ENCODE measurements at regions not wholly inside any gene's neighbourhood (a gene's known extent, or its start where the extent isn't known, plus 50 kb on each side); places are given as distances from the start of the nearest gene placed in this dataset.
A peak's percentile ranks its signal among the peaks of the same experiment; 100 is the strongest.

- no peak for DNase-seq
- no peaks in the 10 kb centered on the region for H3K36me3 ChIP-seq (replicated peaks; ENCODE audit: control insufficient read depth, insufficient read depth, low read length)
- no peaks in the 10 kb centered on the region for H3K27me3 ChIP-seq (ENCODE audit: control insufficient read depth, insufficient read depth, low read length)
Observed at GRCh38 chr6:155936127-155936526, 480.5 kb upstream of the NOX3 start.

DNA sequence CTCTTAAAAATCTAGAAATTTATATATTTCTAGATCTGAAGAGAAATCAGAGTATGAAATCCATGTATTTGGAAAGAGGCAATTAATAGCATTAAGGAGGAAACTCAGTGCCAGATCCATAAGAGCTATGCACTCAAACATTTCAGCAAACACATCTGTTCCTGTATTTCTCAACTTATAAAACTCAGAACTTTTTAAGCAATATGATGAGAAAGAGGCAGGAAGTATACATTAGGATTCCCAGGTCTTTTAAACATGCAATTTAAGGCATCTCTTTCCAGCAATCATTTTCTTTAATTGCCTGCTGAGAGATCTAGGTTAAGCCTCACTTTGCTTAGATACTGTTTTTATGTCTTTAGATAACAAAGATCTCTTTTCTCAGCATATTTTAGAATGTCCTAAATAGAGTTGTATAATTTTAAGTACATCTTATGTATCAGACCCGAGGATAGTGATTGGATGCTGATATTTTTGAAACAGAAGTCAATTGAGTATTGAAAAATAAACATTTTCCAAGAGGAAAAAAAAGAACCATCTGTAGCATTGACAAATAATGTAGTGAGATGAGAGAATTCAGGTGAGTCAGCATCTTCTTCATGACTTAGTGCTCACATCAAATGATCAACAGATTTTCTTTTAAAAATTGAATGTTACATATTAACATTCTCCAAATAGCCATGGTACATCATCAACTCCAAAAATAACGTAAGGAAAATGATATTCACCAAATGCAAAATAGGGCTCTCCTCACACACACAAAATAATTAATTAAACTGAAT lies 461.4 kb upstream of the NOX3 start:
- H3K27me3 ChIP-seq (ENCODE audit: control insufficient read depth, insufficient read depth, low read length) = no peaks in the 10 kb centered on the region
- no peak overlapping the region for H3K4me3 ChIP-seq (ENCODE audit: insufficient read depth, low read depth, low read length)
- H3K36me3 ChIP-seq (replicated peaks; ENCODE audit: control insufficient read depth, insufficient read depth, low read length) = no peaks in the 10 kb centered on the region
- DNase-seq = no peak

More at GRCh38 chr6:155936127-155936526, 480.5 kb upstream of the NOX3 start:
- no peak overlapping the region for H3K4me3 ChIP-seq (ENCODE audit: insufficient read depth, low read depth, low read length)

GRCh38 chr6:155915651-155916050 lies 460.0 kb upstream of the NOX3 start:
- no peaks in the 10 kb centered on the region for H3K27me3 ChIP-seq (ENCODE audit: control insufficient read depth, insufficient read depth, low read length)
- no peak overlapping the region for H3K4me3 ChIP-seq (ENCODE audit: insufficient read depth, low read depth, low read length)
- DNase-seq = no peak
- H3K36me3 ChIP-seq (replicated peaks; ENCODE audit: control insufficient read depth, insufficient read depth, low read length) = no peaks in the 10 kb centered on the region

DNA sequence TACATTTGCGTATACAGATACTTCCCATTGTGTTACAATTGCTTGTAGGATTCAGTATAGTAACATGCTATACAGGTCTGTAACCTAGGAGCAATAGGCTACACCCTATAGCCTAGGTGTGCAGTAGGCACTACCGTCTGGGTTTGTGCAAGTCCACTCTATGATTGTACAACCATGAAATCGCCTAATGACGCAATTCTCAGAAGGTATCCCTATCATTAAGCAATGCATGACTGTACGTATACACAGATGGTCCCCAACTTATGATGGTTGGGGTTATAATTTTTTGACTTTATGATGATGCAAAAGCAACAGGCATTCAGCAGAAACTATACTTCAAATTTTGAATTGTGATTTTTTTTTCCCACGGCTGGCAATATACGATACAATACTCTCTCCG lies 458.2 kb upstream of the NOX3 start:
- DNase-seq = no peak
- Histone ChIP-seq H3K4me3 (ENCODE audit: insufficient read depth, low read depth, low read length) (no peak overlapping the region), H3K27me3 (ENCODE audit: control insufficient read depth, insufficient read depth, low read length) (no peaks in the 10 kb centered on the region), H3K36me3 (replicated peaks; ENCODE audit: control insufficient read depth, insufficient read depth, low read length) (no peaks in the 10 kb centered on the region)

DNA sequence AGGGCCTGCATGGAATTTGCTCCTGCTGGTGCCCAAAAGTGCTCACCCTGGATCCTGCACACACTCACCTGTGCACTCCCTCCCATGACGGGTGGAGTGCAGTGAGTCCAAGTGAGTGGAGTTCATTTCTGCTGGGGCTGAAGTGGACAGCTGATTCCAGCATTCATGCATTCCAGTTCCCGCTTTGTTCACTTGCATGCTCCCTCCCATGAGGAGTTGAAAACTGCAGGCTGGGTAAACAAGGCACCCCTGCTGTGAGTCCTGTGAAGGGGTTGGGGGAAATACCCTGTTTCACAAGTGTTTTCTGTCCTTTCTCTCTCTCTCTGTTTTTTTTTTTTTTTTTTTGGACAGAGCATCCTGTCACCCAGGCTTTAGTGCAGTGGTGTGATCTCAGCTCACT lies 454.1 kb upstream of the NOX3 start:
- no peaks in the 10 kb centered on the region for H3K27me3 ChIP-seq (ENCODE audit: control insufficient read depth, insufficient read depth, low read length)
- no peaks in the 10 kb centered on the region for H3K36me3 ChIP-seq (replicated peaks; ENCODE audit: control insufficient read depth, insufficient read depth, low read length)
- no peak for DNase-seq
- H3K4me3 ChIP-seq (ENCODE audit: insufficient read depth, low read depth, low read length) = no peak overlapping the region

- Histone ChIP-seq H3K36me3 (replicated peaks; ENCODE audit: control insufficient read depth, insufficient read depth, low read length) (no peaks in the 10 kb centered on the region), H3K4me3 (ENCODE audit: insufficient read depth, low read depth, low read length) (no peak overlapping the region), H3K27me3 (ENCODE audit: control insufficient read depth, insufficient read depth, low read length) (no peaks in the 10 kb centered on the region)
- no peak for DNase-seq
Observed at GRCh38 chr6:155895641-155896040, 440.0 kb upstream of the NOX3 start.

GRCh38 chr6:155894758-155895157 lies 439.1 kb upstream of the NOX3 start:
- Histone ChIP-seq H3K27me3 (ENCODE audit: control insufficient read depth, insufficient read depth, low read length) (no peaks in the 10 kb centered on the region), H3K4me3 (ENCODE audit: insufficient read depth, low read depth, low read length) (no peak overlapping the region), H3K36me3 (replicated peaks; ENCODE audit: control insufficient read depth, insufficient read depth, low read length) (no peaks in the 10 kb centered on the region)
- DNase-seq = peak; percentile 12

- Histone ChIP-seq H3K27me3 (ENCODE audit: control insufficient read depth, insufficient read depth, low read length) (no peaks in the 10 kb centered on the region), H3K36me3 (replicated peaks; ENCODE audit: control insufficient read depth, insufficient read depth, low read length) (no peaks in the 10 kb centered on the region), H3K4me3 (ENCODE audit: insufficient read depth, low read depth, low read length) (no peak overlapping the region)
- no peak for DNase-seq
Observed at GRCh38 chr6:155894262-155894661, 438.6 kb upstream of the NOX3 start.

- no peaks in the 10 kb centered on the region for H3K36me3 ChIP-seq (replicated peaks; ENCODE audit: control insufficient read depth, insufficient read depth, low read length)
- H3K4me3 ChIP-seq (ENCODE audit: insufficient read depth, low read depth, low read length) = no peak overlapping the region
- no peak for DNase-seq
- no peaks in the 10 kb centered on the region for H3K27me3 ChIP-seq (ENCODE audit: control insufficient read depth, insufficient read depth, low read length)
Observed at GRCh38 chr6:155890409-155890808, 434.8 kb upstream of the NOX3 start.

GRCh38 chr6:155889410-155889809 lies 433.8 kb upstream of the NOX3 start:
- no peak for DNase-seq

GRCh38 chr6:155887421-155887820 lies 431.8 kb upstream of the NOX3 start:
- no peak overlapping the region for H3K4me3 ChIP-seq (ENCODE audit: insufficient read depth, low read depth, low read length)
- H3K36me3 ChIP-seq (replicated peaks; ENCODE audit: control insufficient read depth, insufficient read depth, low read length) = no peaks in the 10 kb centered on the region
- DNase-seq = peak; percentile 19
- no peaks in the 10 kb centered on the region for H3K27me3 ChIP-seq (ENCODE audit: control insufficient read depth, insufficient read depth, low read length)

More at GRCh38 chr6:155889410-155889809, 433.8 kb upstream of the NOX3 start:
- H3K27me3 ChIP-seq (ENCODE audit: control insufficient read depth, insufficient read depth, low read length) = no peaks in the 10 kb centered on the region
- H3K36me3 ChIP-seq (replicated peaks; ENCODE audit: control insufficient read depth, insufficient read depth, low read length) = no peaks in the 10 kb centered on the region
- H3K4me3 ChIP-seq (ENCODE audit: insufficient read depth, low read depth, low read length) = no peak overlapping the region

GRCh38 chr6:155883741-155884140 lies 428.1 kb upstream of the NOX3 start:
- no peaks in the 10 kb centered on the region for H3K27me3 ChIP-seq (ENCODE audit: control insufficient read depth, insufficient read depth, low read length)
- no peaks in the 10 kb centered on the region for H3K36me3 ChIP-seq (replicated peaks; ENCODE audit: control insufficient read depth, insufficient read depth, low read length)
- no peak for DNase-seq
- no peak overlapping the region for H3K4me3 ChIP-seq (ENCODE audit: insufficient read depth, low read depth, low read length)

GRCh38 chr6:155883334-155883731 lies 427.7 kb upstream of the NOX3 start:
- Histone ChIP-seq H3K36me3 (replicated peaks; ENCODE audit: control insufficient read depth, insufficient read depth, low read length) (no peaks in the 10 kb centered on the region), H3K4me3 (ENCODE audit: insufficient read depth, low read depth, low read length) (no peak overlapping the region), H3K27me3 (ENCODE audit: control insufficient read depth, insufficient read depth, low read length) (no peaks in the 10 kb centered on the region)
- DNase-seq = no peak

DNA sequence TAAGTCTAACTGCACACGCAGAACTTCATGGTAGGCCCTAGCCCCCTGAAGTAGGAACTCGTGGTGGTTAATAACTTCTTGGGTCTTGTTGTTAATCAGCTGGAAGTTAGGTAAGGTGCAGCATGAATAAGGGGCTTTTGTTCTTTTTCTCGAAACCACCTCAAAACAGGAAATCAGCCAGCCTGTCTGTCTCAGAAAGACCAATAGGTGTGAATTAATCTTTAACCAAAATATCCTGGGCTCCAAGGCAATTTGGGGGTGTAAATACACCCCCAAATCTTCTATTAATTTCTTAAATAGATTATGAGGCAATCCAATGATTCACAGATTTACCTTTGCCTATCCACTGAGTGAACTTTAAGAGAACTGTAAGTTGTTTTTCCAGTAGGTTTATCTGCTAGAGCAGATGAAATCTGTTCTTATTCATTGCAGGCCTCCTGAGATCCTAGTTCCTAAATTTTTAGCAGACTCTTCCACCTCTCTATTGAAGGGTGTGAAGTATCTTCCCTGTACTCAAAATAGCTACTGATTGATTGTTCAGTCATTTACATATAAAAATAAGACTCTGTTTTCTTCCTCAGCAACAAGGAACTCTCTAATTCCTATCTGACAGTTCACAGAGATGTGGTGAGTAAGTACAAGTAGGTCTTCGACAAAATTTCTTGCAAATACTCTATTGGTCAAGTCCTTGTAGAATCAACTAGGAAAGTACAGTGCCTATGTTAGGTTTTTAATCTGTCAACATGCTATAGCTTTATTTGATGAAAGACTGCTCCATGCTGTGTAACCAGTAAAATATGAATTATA lies 427.1 kb upstream of the NOX3 start:
- DNase-seq = no peak
- no peaks in the 10 kb centered on the region for H3K36me3 ChIP-seq (replicated peaks; ENCODE audit: control insufficient read depth, insufficient read depth, low read length)

GRCh38 chr6:155881826-155882526 lies 426.3 kb upstream of the NOX3 start:
- DNase-seq = no peak
- Histone ChIP-seq H3K4me3 (ENCODE audit: insufficient read depth, low read depth, low read length) (no peak overlapping the region), H3K36me3 (replicated peaks; ENCODE audit: control insufficient read depth, insufficient read depth, low read length) (no peaks in the 10 kb centered on the region), H3K27me3 (ENCODE audit: control insufficient read depth, insufficient read depth, low read length) (no peaks in the 10 kb centered on the region)

More for the DNA sequence above, 427.1 kb upstream of the NOX3 start:
- H3K27me3 ChIP-seq (ENCODE audit: control insufficient read depth, insufficient read depth, low read length) = no peaks in the 10 kb centered on the region
- no peak overlapping the region for H3K4me3 ChIP-seq (ENCODE audit: insufficient read depth, low read depth, low read length)

Data from H7 (cell line).